HG02642 (cell line): ENCODE measurements at regions not wholly inside any gene's neighbourhood (a gene's known extent, or its start where the extent isn't known, plus 50 kb on each side); places are given as distances from the start of the nearest gene placed in this dataset.

Experiments used
- ATAC-seq: cut with Tn5 transposase; IDR thresholded peaks from one replicate; pipeline ENCODE4 v1.9.1; 2021; ENCODE audit warnings: mild to moderate bottlenecking; ENCODE audit not compliant: unreplicated experiment, poor library complexity

DNA sequence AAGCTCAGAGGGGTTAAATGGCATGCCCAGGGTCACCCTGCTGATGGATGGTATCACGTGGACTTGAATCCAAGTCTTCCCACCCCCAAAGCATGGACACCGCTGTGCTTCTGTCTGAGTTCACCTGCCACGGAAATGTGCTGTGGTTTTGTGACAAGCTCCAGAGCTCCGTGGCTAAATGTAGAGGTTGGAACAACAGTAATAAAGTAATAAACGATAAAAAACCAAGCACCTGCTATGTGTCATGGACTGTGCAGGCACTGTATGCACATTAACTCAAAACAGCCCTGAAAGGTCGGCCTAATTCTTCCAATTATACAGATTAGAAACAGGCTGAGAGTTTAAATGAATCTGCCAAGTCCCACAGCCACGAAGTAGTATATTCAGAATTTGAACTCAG, 182.1 kb upstream of the NAV2 start:
- ATAC-seq: no peak

DNA sequence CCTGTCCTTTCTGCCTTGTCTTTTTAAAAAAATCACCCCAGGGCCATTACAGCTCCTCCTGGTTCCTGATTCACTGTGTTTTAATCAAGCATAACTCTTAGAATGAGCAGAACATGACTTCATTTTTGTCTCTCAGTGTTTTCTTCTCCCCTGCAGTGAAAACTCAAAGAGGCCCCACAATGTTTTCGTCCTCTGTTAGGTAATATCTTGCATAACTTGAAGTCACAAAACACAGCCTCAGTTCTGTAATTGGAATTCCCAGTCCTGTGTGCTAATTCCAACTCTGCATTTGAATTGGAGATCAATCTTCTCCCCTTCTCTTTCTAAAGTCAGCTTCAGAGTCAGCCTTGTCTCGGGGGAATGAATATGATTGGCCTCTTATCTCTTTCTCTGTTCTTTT, 186.5 kb upstream of the NAV2 start:
- ATAC-seq: no peak

DNA sequence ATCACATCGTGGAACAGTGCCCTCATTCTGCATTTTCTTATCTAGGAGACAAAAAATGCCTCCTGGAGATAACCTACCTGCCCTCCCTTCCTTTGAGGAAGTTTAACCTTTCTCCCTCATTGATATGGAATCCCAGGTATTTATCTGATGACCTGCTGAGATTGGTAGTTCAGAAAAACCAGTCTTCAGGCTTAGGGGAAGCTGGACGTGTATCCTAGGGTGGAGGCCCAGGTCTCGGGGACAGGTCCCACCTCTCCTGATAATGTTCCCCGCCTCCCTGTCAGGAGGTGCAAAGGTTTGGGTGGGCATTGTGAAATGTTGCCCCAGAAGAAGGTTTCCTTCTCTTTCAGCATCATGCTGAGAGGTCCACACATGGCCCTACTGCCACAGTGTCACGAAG, 186.9 kb upstream of the NAV2 start:
- no peak for ATAC-seq

DNA sequence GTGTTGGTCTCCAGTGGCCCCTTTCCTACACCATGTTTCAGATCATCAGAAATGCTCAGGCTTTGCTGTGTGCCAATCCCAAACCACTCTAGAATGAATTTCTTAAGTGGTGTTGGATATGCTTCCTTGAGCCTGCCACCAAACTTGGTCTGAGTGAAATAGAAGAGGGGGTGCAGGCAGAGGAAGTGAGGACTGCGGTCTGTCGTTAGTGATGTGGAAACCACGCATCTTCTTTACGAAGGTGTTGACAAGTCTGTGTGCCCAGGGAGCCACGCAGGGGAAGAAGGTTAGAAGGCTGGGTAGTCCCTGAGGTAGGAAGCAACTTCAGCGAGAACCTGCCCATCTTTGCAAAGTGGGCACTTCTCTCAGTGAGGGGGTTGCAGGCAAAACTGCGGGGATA, 187.4 kb upstream of the NAV2 start:
- no peak for ATAC-seq

DNA sequence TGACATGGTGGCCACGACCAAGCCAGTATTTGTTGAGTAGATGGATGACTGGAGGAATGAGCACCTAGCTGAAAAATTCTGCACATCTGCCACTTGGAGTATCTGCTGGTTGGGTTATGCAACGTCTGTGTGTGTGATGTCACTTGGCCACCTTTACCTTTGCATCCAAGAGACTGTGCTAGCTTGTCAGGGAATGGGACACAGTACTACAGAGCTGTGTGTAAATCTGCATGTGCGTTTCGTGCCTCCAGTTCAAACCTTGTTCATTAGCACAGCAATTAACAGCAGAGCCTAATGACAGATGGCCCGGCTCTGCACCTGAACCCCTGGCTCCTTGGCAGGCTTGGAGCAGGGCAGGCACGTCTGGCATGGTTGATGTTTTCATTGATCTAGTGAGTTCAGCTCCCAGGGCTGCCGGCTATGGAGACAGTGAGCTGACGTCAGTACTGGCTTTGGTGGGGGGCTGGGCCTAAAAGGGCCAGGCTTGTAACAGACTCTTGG, 188.4 kb upstream of the NAV2 start:
- no peak for ATAC-seq

DNA sequence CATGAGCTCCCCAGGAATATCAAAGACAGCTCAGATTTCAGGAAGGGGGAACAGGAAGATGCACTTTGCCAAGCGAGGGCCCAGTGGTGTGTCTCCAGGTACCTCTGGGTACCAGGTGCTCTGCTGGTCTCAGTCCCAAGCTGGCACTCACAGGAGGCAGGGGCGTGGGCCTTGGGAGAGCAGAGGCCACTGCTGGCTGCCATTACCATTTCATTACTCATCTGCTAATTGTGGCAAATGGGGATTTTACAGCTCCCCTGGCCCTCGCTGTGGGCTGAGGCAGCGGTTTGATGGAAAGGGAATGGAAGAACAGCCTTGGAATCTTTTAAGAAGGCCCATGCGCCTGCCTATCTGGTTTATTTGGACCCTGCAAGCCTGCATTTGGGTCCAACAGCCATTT, 192.0 kb upstream of the NAV2 start:
- ATAC-seq: no peak

DNA sequence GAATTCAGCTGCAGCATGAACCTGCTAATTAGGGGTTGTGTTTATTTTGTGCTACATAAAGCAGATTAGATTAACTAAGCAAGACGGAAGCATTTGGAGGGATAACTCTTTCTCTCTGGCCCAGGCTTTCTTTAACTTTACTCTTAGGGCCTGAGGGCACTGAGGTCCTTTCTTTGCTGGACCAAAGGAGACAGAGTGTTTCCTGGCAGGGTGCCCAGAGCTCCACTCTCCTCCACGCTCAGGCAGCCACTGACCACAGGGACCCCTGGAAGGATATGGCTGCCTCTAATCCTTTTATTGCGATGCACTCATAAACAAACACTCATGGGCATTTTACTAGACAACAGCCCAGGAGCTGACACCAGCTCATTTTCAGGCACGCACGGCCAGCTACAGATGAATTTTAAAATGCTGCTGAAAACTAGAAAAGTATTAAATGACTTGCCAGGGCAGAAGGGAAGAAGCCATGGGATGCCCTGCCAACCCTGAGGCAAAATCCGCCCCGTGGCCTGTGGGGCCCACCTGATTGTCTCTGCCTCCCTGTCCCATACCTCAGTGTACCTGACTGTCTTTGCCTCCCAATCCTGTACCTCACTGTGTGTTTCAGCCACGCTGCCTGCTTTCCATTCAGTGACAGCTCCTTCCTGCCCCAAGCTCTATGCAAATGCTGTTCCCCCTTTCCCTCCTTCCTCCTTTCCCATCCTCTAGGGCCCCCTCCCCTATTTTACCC, 192.6 kb upstream of the NAV2 start:
- no peak for ATAC-seq

DNA sequence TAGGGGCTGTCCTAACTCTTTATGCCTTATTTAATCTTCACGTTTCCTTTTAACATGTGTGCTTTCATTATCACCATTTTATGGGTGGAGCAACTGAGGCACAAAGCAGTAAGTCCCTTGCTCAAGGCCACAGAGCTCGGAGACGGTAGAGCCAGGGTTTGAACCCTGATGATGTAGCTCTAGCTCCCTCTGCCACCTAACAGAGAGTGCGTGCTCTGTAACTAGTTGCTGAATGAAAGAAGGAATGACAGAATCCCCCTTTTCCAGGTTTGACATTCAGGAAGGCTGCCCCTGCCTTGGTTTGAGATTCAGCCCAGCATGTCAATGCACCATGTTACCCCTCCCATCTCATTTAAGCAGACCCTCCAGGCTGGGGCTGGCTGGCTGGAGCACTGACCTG, 193.3 kb upstream of the NAV2 start:
- ATAC-seq: no peak

DNA sequence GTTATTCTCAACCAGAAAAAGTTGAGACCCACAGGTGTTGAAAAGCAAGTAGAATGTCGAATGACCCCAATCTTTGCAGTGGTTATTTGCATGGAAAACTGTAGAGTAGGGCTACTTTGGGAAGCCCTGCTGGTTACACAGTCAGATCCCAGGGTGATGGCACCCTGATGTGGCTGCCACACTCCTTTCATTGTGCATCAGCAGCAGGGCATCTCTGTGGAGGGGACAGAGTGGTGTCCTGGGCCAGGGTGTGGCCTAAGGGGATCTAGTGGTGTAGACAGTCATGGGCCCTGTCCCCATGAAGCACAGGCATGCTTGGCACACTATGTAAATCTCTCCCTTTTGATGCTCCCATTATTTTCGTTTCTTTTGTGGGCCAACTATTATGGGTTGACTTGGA, 199.4 kb upstream of the NAV2 start:
- ATAC-seq: no peak

DNA sequence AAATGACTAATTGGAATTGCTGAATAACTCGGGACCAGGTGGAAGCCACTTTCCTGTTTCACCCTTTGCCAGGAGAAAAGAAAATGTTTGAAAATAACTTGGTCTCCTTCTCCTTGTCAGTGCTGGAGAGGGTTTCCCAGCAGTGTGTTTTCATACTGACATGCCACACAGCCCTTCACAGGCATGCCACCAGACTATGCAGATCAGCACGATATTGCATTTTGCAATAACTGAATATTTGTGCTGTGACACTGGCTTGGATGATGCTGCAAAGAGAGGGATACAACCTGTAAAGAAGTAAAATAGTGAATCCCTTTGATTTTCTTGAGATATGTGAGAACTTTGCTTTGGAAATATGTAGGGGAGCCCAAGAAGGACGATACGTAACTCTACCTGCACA, 200.0 kb upstream of the NAV2 start:
- ATAC-seq: no peak

DNA sequence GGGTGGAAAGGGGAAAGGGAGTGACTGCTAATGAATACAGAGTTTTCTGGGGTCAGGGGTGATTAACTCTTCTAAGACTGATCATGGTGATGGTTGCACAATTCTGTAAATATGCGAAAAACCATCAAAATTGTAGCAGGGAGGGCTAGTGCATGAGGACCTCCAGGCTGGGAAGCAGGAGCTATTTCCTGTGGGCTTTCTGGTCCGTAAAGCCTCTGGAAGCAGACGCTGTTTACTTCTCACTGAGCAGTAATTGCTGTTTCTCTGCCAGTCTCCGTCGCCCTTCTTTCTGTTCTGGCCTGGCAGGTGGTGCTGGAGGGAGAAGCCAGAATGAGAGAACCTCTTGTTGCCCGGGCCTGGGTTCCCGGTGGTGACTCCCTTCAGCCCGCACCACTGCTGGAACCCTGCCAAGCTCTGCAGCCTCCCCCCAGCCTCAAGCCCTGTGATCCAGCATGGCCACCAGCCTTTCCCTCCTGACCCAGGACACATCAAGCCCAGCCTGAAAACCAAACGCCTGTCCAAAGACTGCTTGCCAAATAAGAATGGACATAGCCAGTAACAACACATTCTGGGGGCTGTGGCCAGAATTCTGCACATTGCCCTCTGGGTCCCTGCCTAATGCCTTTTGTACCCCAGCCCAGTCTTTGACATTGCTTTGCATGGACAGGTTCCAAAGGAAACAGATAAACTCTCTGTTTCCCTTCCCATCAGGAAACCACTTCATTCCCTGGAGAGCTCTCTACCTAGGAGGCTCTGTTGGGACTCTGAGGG, 201.0 kb upstream of the NAV2 start:
- no peak for ATAC-seq

DNA sequence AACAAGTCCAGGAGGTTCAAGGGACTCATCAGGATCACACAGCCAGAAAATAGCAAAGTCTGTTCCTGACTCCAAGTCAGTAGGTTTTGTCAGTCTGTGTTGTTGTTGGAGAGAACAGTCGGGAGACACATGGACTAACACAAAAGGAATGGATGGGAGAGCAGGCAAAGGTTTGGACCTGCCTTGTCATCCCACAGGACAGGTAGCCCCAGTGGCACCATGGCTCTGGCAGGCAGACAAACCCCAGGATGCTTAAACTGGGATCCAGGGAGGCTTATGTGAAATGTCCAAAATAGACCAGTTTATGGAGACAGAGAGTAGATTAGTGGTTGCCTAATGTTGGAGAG, 201.6 kb upstream of the NAV2 start:
- ATAC-seq: no peak

DNA sequence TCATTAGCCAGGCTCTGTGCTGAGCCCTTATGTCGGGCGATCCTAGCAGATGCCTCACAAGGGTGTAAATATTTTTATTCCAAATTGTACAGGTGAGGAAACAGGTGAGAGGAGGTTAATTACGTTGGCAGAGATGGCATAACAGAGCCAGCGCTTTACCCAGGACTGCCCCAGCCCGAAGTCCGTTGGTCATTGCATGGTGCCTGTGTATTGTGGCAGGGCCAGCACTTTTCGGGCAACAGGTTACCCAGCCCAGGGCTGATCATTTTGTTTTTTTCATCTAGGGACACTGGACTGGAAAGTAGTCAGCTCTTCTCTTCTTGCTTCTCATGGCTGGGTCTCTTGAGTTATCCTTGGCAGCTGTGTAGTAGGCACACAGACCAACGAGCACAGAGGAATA, 202.2 kb upstream of the NAV2 start:
- ATAC-seq: no peak

DNA sequence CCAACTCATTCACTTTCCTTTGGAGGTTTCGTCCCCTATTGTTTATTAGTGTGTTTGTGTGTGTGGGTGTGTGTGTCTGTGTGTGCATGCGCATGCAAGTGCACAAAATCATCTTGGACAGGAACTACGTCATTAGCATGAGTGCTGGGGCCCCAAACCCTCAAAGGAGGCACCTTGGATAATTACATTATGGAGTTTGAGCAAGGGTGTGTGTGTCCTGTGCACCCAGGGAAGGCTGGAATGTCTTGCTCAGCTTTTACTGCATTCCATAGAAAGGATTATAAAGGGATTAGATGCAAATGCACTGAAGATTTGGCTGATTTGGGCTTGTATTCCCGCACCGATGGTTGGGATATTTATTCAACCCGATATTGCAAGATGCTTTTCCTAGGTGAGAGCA, 203.4 kb upstream of the NAV2 start:
- no peak for ATAC-seq

DNA sequence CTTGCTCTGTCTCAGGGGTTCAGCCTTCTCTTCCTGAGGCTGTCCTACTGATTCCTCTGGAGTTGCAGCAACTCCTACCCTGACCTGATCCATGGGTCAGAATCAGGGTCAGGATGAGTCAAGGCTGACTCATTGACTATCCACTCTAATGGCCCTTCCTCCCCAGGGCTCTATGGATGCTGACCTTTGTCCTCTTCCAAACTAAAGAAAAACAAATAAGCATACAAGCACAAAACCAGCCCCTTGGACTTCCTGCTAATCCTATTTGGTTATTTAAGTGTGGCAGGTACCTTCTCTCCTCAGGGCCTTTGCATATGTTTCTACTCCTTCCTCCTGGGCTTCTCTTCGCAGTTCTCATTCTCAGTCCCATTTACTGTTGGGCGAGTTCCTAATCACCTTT, 204.5 kb upstream of the NAV2 start:
- no peak for ATAC-seq

DNA sequence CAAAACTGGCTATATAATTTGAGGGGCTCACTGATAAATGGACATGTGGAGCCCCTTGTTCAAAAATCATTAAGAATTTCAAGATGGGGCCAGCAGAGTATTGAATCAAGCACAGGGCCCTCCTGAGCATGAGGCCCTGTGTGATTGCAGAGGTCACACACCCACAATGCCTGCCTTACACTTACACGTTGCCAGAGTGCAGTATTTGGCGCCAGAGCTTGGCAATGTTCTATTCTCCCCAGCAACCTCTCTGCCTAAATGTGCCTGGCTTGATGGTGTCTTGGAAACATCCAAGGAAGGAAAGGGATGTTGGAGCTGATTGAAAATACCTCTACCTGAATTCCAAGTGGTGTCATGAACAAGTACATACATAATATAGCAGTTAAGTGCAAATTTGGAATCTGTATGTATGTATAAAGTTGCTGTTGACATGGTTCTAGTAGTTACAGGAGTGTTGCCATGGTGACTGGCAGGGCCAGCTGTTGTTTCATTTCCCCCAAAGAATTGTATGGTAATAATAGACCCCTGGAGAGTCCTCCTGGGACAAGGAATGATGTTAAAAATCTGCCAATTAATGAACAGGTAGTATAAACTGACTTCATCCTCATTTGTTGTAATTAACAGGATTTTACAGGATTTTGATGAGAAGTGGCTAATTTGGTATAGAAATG, 205.7 kb upstream of the NAV2 start:
- ATAC-seq: no peak

DNA sequence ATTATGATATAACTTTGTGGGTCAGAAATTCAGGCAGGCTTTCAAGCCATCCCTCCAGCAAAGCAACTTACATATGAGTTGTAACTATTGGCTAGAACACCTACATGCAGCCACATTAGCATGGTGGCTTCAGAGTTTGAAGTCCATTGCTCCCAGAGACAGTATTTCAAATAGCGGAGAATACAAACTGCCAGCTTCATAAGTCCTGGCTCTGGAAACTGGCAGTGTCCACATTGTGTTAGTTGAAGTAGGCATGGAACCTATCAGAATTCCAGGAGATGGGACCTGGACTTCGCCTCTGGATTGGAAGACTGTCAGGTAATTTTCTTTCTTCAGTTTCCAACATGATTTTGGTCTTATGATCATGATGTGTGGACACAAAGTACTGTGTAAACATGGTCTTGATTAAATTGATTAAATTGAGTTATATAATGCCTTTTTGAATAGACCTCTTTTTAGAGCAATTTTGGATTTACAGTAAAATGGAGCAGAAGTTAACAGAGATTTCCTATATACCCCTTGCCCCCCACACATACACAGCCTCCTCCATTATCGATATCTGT, 209.9 kb upstream of the NAV2 start:
- ATAC-seq: no peak

DNA sequence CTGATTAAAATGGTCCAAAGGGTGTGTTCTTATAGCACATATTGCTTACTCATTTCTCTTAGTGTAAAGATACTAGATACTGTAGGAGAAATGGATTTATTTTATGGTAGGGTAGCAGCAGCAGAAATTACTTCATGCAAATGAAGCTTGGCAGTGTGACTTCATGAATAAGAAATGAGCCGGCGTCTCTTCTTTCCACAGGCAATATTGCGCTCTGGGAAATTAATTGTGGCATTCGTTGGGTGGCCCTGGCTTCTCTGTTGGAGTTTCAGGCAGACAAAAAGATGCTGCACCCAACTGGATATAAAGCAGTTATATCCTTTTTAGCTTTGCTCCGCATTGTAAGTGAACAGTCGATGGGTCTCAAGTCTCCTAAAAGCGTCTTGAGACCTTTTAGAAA, 211.0 kb upstream of the NAV2 start:
- no peak for ATAC-seq

DNA sequence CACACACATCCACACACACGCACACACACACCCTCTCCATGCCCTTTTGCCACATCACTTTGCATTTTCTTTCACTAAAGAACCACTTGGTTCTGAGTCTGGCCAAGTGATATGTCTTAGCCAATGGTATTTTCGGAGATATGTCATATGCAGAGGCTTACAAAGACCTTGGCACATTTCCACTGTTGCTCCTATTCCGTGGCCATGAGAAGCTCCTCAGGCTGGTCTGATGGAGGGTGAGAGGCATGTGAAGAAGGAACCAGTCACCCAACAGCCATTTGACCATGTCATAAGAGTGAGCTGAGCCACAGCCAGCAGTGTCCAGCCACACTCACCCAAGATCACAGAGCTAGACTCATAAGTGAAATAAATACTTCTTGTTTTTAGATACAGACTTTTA, 212.6 kb upstream of the NAV2 start:
- no peak for ATAC-seq

DNA sequence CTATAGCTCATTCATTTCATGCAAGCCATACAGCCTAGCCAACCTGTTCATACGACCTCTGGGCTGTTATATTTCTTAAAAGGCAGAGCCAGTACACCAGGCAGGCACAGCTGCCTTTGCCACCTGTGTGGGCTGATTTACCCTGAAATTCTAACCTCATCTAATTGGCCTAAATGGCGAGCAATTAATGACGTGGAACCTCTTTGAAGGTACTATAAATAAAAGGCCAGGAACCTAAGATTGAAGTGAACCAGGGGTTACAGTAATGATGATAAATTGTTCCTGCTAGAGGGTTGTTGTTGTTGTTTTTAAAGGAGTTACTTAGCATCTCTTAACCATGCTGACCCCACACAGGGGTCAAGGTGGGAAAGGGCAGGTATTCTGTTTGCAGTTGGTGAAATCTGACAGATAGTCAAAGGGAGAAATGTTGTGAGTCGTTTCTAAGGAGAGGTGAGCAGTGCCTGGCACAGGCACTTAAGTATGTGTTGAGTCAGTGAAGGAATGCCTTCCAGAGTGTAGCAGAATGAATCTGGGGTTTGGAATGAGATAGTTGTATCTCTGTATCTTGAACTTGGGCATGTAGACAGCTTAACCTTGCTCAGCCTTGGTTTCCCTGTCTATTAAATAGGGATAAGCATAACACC, 213.5 kb upstream of the NAV2 start:
- no peak for ATAC-seq
